C1 segment of cervical spinal cord (tissue), 14 donors: ENCODE measurements at regions not wholly inside any gene's neighbourhood (a gene's known extent, or its start where the extent isn't known, plus 50 kb on each side); places are given as distances from the start of the nearest gene placed in this dataset.
"Not testable (repeated sequence)": the region's sequence is repeated elsewhere in the genome, so short reads cannot be mapped to it uniquely, and the experiment has no call there.

Experiments used
- DNase-seq, 14 donors: peaks; one replicate each; lab custom pipeline; 2025; lab: John Stamatoyannopoulos, UW

DNA sequence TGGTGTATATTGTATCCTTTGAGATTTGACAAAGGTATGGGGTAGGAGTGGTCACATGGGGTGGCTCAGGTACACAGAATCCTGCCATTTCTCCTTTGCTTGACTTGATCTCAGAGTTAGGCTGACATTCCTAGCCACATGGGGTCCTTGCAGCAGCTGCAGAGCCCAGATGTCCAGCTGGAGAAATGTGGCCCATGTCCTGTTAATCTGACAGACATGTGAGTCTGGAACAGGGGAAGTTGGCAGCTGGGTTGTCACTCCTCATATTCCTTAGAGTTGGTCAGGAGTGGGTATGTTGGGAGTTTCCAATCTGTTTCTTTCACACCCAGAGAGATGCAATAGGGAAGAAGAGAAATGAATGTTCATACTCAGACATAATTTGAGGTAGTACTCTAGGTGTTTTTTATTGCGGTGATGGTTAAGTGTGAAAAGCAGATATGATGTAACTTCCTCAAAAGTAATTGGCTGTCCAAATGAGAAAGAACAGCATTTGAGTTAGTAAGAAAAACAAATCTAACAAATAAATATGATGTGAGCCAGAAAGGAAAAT, 402.6 kb upstream of the MEIS1 start:
- DNase-seq, result no peak

- no peak for DNase-seq
These were observed 403.7 kb upstream of the MEIS1 start for GRCh38 chr2:66031236-66031635.

- no peak for DNase-seq
These were observed 404.4 kb upstream of the MEIS1 start for GRCh38 chr2:66030553-66030952.

- DNase-seq, result no peak
These were observed 410.5 kb upstream of the MEIS1 start for GRCh38 chr2:66024391-66024790.

- DNase-seq, result no peak
These were observed 413.6 kb upstream of the MEIS1 start for GRCh38 chr2:66021296-66021695.

GRCh38 chr2:66017763-66018162, 417.2 kb upstream of the MEIS1 start:
- no peak for DNase-seq

GRCh38 chr2:66014450-66014849, 420.5 kb upstream of the MEIS1 start:
- no peak for DNase-seq

- no peak for DNase-seq
These were observed 421.5 kb upstream of the MEIS1 start for GRCh38 chr2:66013456-66013855.

GRCh38 chr2:66003931-66004330, 431.0 kb upstream of the MEIS1 start:
- DNase-seq, result no peak

GRCh38 chr2:66001538-66001937, 433.4 kb upstream of the MEIS1 start:
- DNase-seq, result no peak

GRCh38 chr2:66000901-66001300, 434.0 kb upstream of the MEIS1 start:
- no peak for DNase-seq

- no peak for DNase-seq
These were observed 435.1 kb upstream of the MEIS1 start for GRCh38 chr2:65999796-66000195.

- no peak for DNase-seq
These were observed 435.8 kb upstream of the MEIS1 start for GRCh38 chr2:65999103-65999502.

DNA sequence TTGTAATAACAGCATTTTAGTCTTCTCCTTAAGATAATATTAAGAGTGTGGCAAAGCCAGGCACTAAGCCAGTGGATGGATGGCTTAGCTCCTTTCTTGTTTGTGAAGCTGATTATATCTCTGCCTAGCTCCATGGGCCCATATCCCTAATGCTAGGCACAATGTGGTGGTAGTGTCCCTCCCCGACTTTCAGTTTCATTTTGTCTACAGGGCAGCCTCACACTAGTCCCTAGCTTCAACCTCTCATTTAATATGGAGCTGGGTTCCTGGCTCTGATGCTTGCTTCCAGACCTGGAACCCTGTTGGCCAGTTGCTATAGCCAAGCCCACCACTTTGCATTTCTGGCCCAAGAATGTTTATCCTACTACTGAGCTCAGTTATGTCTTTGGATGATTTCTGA, 437.0 kb upstream of the MEIS1 start:
- DNase-seq, result no peak

GRCh38 chr2:65992198-65992554, 442.7 kb upstream of the MEIS1 start:
- DNase-seq, result no peak

GRCh38 chr2:65991381-65992197, 443.3 kb upstream of the MEIS1 start:
- no peak for DNase-seq

GRCh38 chr2:65985986-65986385, 448.9 kb upstream of the MEIS1 start:
- no peak for DNase-seq

- no peak for DNase-seq
These were observed 454.4 kb upstream of the MEIS1 start for GRCh38 chr2:65980531-65980930.

DNA sequence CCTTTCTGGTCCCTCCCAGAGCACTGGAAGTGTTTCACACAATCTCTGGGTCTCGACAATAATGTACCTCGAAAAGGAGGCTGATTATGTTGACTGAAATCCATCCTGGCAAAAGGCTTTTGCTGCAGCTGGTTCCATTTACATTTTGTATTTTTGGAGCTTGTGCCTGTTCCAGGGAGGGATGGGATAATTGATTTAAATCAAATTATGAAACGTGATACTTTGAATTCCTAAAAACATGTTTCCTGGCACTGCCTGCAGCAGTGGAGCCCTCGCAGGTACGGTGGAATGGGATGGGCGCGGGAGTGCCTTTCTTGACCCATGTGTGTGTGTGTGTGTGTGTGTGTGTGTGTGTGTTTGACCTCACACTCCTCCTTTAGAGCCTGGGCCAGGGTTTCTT, 455.5 kb upstream of the MEIS1 start:
- DNase-seq, result no peak

DNA sequence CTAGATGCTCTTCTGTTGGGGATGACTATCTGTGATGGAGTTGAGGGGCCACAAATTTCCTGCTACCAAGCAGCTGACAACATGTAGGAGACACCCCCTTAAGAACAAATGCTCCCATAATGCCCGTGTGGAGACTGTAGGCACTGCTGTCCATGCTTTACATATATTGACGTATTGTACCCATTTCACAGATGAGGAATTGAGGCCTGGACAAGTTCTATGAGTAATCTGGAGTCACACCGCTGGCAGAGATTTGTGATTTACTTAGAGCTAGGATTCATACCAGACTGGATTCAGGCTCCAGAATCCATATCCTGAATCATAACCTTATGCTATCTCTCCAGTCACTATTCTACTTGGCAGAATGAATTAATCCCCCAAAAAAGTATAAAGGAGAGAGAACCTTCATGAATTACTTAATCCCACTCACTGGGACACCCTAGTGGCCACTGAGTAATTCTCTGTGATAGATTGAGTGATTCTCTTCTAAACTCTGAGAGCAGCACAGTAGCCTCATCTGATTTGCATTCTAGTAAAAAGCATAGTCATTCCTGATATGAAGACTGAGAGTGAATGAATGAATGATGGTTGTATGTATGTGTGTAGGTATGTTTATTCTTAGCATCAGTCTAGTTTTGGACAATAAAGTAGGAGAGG, 460.7 kb upstream of the MEIS1 start:
- no peak for DNase-seq

DNA sequence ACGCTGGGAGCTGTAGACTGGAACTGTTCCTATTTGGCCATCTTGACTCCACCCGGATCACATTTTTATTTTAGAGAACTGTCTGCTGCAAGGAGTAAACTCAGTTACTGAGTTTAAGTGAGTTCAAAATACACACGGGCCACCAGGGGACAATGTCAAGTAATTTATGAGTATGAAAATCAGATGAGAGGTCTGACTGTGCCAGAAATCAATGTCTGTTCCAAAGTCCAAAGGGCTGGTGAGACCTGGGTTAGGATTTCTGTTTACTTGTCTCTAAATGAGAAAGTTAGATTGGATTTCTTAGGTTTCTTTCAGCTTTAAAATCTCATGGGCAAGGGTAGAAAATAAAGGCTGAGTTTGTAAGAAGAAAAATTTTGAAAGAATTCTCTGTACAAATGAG, 465.8 kb upstream of the MEIS1 start:
- no peak for DNase-seq

GRCh38 chr2:65963303-65963702, 471.6 kb upstream of the MEIS1 start:
- not testable (repeated sequence) for DNase-seq

GRCh38 chr2:65960953-65961352, 474.0 kb upstream of the MEIS1 start:
- DNase-seq, result peak in 3 of 14 donors; percentile 2 to 22 (median 18)
